Activated naive CD4-positive, alpha-beta T cell treated with anti-CD3 and anti-CD28 coated beads for 36 hours (primary cell): ENCODE measurements at regions not wholly inside any gene's neighbourhood (a gene's known extent, or its start where the extent isn't known, plus 50 kb on each side); places are given as distances from the start of the nearest gene placed in this dataset.

Experiments
- CTCF ChIA-PET: fragments of 350-600 bp; sonication (Branson Sonifier 250); formaldehyde crosslinking; loops from one replicate; lab custom pipeline; 2021; ENCODE audit warnings: antibody characterized with exemption; lab: Charles Lee
- DNase-seq: peaks from one replicate; pipeline ENCODE4 v3.0.0-alpha.2; 2020
- H3K27ac Mint-ChIP-seq: one replicate; pipeline ENCODE4 v1.8.0; 2021; ENCODE audit warnings: mild to moderate bottlenecking, mixed read lengths
- H3K27me3 Mint-ChIP-seq: one replicate; pipeline ENCODE4 v1.8.0; 2021; ENCODE audit warnings: low read depth, mixed read lengths
- H3K36me3 Mint-ChIP-seq: one replicate; pipeline ENCODE4 v1.8.0; 2021; ENCODE audit warnings: low read depth, mixed read lengths
- H3K4me1 Mint-ChIP-seq: one replicate; pipeline ENCODE4 v1.8.0; 2021; ENCODE audit warnings: low read depth, mixed read lengths
- H3K4me3 Mint-ChIP-seq: one replicate; pipeline ENCODE4 v1.8.0; 2021; ENCODE audit warnings: mild to moderate bottlenecking, moderate library complexity, mixed read lengths
- H3K9me3 Mint-ChIP-seq: one replicate; pipeline ENCODE4 v1.8.0; 2021; ENCODE audit warnings: mixed read lengths
- intact Hi-C: fragments of 100-400 bp; cut with micrococcal nuclease; formaldehyde crosslinking; loops from one replicate; pipeline ENCODE4 v1.15.1; 2023

- Mint-ChIP-seq H3K27ac (no peak overlapping the region), H3K4me1 (no peaks in the 10 kb centered on the region), H3K4me3 (no peak overlapping the region), H3K9me3 (no peaks in the 10 kb centered on the region), H3K27me3 (peaks cover 2% of the 10 kb centered on the region), H3K36me3 (no peaks in the 10 kb centered on the region)
- CTCF ChIA-PET = no interaction called here
- intact Hi-C loops = no loop called here
- DNase-seq = no peak
Measured at GRCh38 chr21:22743085-22743484, 1744.9 kb downstream of the NCAM2 start.

GRCh38 chr21:22754746-22755145 is 1756.5 kb downstream of the NCAM2 start:
- no peaks in the 10 kb centered on the region for H3K36me3 Mint-ChIP-seq
- intact Hi-C loops = no loop called here
- no peak for DNase-seq
- H3K27ac Mint-ChIP-seq = no peak overlapping the region
- no peaks in the 10 kb centered on the region for H3K9me3 Mint-ChIP-seq
- no peaks in the 10 kb centered on the region for H3K4me1 Mint-ChIP-seq
- H3K27me3 Mint-ChIP-seq = no peaks in the 10 kb centered on the region
- no peak overlapping the region for H3K4me3 Mint-ChIP-seq
- CTCF ChIA-PET = no interaction called here

DNA sequence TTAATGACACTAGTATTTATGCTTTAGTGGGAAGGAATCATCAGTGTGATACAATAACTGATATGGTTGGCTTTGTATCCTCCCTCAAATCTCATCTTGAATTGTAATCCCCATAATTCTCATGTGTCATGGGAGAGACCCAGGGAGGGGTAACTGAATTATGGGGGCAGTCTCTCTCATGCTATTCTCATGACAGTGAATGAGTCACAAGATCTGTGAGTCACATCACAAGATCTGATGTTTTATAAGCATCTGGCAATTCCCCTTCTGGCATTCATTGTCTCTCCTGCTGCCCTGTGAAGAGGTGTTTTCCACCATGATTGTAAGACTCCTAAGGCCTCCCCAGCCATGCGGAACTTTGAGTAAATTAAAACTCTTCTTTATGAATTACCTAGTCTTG is 1760.3 kb downstream of the NCAM2 start:
- Mint-ChIP-seq H3K9me3 (peaks cover 2% of the 10 kb centered on the region), H3K4me1 (no peaks in the 10 kb centered on the region), H3K27me3 (no peaks in the 10 kb centered on the region), H3K27ac (no peak overlapping the region), H3K36me3 (no peaks in the 10 kb centered on the region), H3K4me3 (no peak overlapping the region)
- DNase-seq = peak; percentile 4
- CTCF ChIA-PET = no interaction called here
- intact Hi-C loops = no loop called here

DNA sequence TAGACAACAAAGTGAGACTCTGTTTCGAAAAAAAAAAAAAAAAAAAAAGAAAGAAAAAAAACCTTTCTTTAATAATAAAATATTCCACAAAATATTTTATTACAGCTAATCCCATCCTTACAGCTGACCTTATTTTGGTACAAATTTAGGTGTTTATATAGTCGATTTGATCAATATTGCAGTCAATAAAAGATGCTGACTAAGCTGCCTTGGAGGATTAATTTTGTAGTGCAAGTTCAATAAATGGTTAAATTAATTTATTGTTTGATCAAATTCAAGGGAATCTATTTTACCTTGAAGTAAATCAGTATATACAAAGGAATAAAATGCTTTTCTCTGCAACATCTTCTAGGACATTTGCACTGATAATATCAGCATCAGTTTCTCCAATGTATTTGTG is 1764.3 kb downstream of the NCAM2 start:
- Mint-ChIP-seq H3K4me1 (no peaks in the 10 kb centered on the region), H3K4me3 (no peak overlapping the region), H3K36me3 (no peaks in the 10 kb centered on the region), H3K27ac (no peak overlapping the region), H3K9me3 (peaks cover 2% of the 10 kb centered on the region), H3K27me3 (no peaks in the 10 kb centered on the region)
- intact Hi-C loops = no loop called here
- no peak for DNase-seq
- CTCF ChIA-PET = interaction anchor here (0.7 kb wide), 1 partner anchor 144 kb away, joined by 3 read pairs; no protein-coding TSS in a partner anchor

- CTCF ChIA-PET = no interaction called here
Measured at GRCh38 chr21:22763442-22763841, 1765.2 kb downstream of the NCAM2 start.

DNA sequence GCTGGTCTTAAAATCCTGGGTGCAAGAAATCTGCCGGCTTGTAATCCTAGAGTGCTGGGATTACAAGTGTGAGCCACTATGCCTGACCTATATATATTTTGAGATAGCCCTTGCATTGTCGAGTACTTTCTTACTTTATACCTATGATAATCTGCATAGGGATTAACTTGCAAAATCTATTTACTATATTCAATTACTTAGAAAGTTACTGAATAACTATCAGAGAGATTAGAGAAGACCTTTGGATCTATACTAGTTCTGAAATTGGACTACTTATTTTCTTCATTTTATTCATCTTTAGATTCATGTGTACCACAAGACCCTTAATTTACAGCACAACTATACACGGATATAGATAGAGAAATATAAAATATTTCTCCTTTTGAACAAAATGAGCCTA is 1766.0 kb downstream of the NCAM2 start:
- no peak for DNase-seq
- intact Hi-C loops = no loop called here
- CTCF ChIA-PET = no interaction called here
- Mint-ChIP-seq H3K36me3 (no peaks in the 10 kb centered on the region), H3K4me3 (no peak overlapping the region), H3K9me3 (peaks cover 2% of the 10 kb centered on the region), H3K4me1 (no peaks in the 10 kb centered on the region), H3K27ac (no peak overlapping the region), H3K27me3 (no peaks in the 10 kb centered on the region)

More at GRCh38 chr21:22763442-22763841, 1765.2 kb downstream of the NCAM2 start:
- Mint-ChIP-seq H3K9me3 (peaks cover 2% of the 10 kb centered on the region), H3K36me3 (no peaks in the 10 kb centered on the region), H3K27me3 (no peaks in the 10 kb centered on the region), H3K4me3 (no peak overlapping the region), H3K4me1 (no peaks in the 10 kb centered on the region), H3K27ac (no peak overlapping the region)
- intact Hi-C loops = no loop called here
- DNase-seq = no peak

GRCh38 chr21:22791376-22791775 is 1793.2 kb downstream of the NCAM2 start:
- H3K9me3 Mint-ChIP-seq = no peaks in the 10 kb centered on the region

GRCh38 chr21:22791986-22792560 is 1793.9 kb downstream of the NCAM2 start:
- Mint-ChIP-seq H3K27me3 (no peaks in the 10 kb centered on the region), H3K4me3 (no peak overlapping the region), H3K4me1 (no peaks in the 10 kb centered on the region), H3K36me3 (no peaks in the 10 kb centered on the region), H3K9me3 (no peaks in the 10 kb centered on the region), H3K27ac (no peak overlapping the region)
- peak; percentile 19 for DNase-seq
- intact Hi-C loops = loop anchor here (1.0 to 5.0 kb wide), 7 partner anchors 217 to 1793 kb away; no protein-coding TSS in a partner anchor
- CTCF ChIA-PET = interaction anchor here (0.6 to 2.6 kb wide), 11 partner anchors 12 to 1788 kb away, joined by 3 to 10 read pairs (median 3); no protein-coding TSS in a partner anchor

More at GRCh38 chr21:22791376-22791775, 1793.2 kb downstream of the NCAM2 start:
- intact Hi-C loops = loop anchor here (5.0 kb wide), 1 partner anchor 869 kb away; no protein-coding TSS in a partner anchor
- Mint-ChIP-seq H3K4me1 (no peaks in the 10 kb centered on the region), H3K27ac (no peak overlapping the region), H3K27me3 (no peaks in the 10 kb centered on the region), H3K36me3 (no peaks in the 10 kb centered on the region), H3K4me3 (no peak overlapping the region)
- DNase-seq = no peak
- CTCF ChIA-PET = interaction anchor here (0.6 to 2.6 kb wide), 12 partner anchors 13 to 1787 kb away, joined by 3 to 10 read pairs (median 3); no protein-coding TSS in a partner anchor

DNA sequence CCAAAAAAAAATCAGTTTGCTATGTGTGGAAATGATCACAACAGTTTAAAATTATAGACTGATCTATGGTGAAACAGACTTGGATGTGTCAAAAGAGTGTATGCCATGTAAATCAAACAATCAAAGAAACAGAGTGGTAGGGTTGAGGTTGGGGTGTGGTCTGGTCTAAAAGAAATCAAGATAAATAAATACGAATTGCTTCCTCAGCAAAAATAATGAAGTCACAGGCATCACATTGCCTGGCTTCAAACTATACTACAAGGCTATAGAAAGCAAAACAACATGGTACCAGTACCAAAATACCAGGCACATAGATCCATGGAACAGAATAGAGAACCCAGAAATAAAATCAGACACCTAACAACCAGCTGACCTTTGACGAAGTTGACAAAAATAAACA is 1796.9 kb downstream of the NCAM2 start:
- CTCF ChIA-PET = no interaction called here
- DNase-seq = no peak

GRCh38 chr21:22795644-22796043 is 1797.4 kb downstream of the NCAM2 start:
- no peaks in the 10 kb centered on the region for H3K27me3 Mint-ChIP-seq

More for the DNA sequence above, 1796.9 kb downstream of the NCAM2 start:
- Mint-ChIP-seq H3K27ac (no peak overlapping the region), H3K27me3 (no peaks in the 10 kb centered on the region), H3K4me1 (no peaks in the 10 kb centered on the region), H3K4me3 (no peak overlapping the region), H3K9me3 (no peaks in the 10 kb centered on the region), H3K36me3 (no peaks in the 10 kb centered on the region)
- intact Hi-C loops = no loop called here

DNA sequence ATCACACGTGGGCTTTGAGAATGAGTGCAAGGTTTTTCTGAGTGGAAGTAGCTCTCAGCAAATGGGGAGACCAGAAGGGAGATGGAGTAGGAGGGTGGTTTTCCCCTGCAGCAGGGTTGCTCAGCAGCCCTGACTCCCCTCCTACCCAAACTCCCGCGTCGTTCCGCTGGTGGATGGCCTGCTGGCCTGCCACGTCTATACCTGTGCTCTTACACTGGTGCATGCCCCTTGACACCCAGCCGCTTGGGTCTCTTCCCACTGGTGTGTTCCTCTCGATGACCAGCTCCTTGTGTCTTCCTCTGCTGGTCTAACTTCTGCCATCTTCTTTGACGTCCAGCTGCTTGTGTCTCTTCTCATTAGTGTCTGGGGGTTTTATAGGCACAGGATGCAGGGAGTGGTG is 1797.9 kb downstream of the NCAM2 start:
- H3K4me1 Mint-ChIP-seq = no peaks in the 10 kb centered on the region

More at GRCh38 chr21:22795644-22796043, 1797.4 kb downstream of the NCAM2 start:
- Mint-ChIP-seq H3K4me1 (no peaks in the 10 kb centered on the region), H3K9me3 (no peaks in the 10 kb centered on the region), H3K27ac (no peak overlapping the region), H3K4me3 (no peak overlapping the region), H3K36me3 (no peaks in the 10 kb centered on the region)
- intact Hi-C loops = no loop called here
- CTCF ChIA-PET = no interaction called here
- no peak for DNase-seq

DNA sequence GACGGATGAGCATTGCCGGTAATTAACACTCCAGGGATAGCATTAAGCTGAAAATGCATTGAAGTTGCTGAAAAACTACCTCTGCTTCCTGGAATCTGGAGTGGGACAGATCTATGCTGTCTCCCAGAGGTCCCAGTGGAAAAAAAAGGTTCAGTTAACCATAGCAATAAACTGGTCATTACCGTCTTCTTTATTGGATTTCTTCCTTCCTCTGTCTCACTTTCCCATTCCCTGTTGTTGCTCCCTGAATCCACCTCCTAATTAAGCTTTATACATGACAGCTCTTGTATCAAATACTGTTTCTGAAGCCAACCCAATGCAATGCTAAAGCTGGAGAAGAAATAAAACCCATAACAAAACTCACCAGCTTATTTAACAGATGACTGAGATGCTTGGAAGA is 1805.9 kb downstream of the NCAM2 start:
- no peak for DNase-seq
- intact Hi-C loops = no loop called here
- no peaks in the 10 kb centered on the region for H3K9me3 Mint-ChIP-seq
- no peaks in the 10 kb centered on the region for H3K4me1 Mint-ChIP-seq
- H3K36me3 Mint-ChIP-seq = no peaks in the 10 kb centered on the region
- H3K4me3 Mint-ChIP-seq = no peak overlapping the region
- no peaks in the 10 kb centered on the region for H3K27me3 Mint-ChIP-seq
- CTCF ChIA-PET = interaction anchor here (1.5 kb wide), 1 partner anchor 12 kb away, joined by 10 read pairs; no protein-coding TSS in a partner anchor
- H3K27ac Mint-ChIP-seq = no peak overlapping the region

More for the DNA sequence above, 1797.9 kb downstream of the NCAM2 start:
- CTCF ChIA-PET = no interaction called here
- intact Hi-C loops = no loop called here
- no peaks in the 10 kb centered on the region for H3K9me3 Mint-ChIP-seq
- H3K27ac Mint-ChIP-seq = no peak overlapping the region
- no peaks in the 10 kb centered on the region for H3K27me3 Mint-ChIP-seq
- no peak for DNase-seq
- H3K4me3 Mint-ChIP-seq = no peak overlapping the region
- H3K36me3 Mint-ChIP-seq = no peaks in the 10 kb centered on the region

DNA sequence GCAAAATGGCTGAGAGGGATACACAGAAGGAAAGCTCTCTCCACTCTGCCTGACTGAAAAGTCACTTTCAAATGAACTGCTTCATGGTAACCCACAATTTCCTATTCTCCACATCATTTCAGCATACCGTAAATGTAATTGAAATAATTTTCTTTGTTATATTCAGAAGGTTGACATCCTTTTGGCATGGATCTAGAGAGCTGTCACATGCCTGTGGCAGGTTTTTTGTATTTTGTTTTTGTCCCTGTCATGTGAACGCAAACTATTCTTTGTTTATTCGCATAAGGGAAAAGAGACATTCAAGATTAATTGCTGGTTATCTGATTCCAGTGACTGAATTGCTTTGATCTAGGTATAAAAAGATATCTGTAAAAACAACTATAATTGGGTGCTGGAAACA is 1808.1 kb downstream of the NCAM2 start:
- Mint-ChIP-seq H3K4me3 (no peak overlapping the region), H3K27ac (no peak overlapping the region), H3K36me3 (no peaks in the 10 kb centered on the region), H3K27me3 (no peaks in the 10 kb centered on the region), H3K4me1 (no peaks in the 10 kb centered on the region), H3K9me3 (no peaks in the 10 kb centered on the region)
- no peak for DNase-seq
- intact Hi-C loops = no loop called here
- CTCF ChIA-PET = no interaction called here
